ENCODE measurements at regions not wholly inside any gene's neighbourhood (a gene's known extent, or its start where the extent isn't known, plus 50 kb on each side); places are given as distances from the start of the nearest gene placed in this dataset.

DNA sequence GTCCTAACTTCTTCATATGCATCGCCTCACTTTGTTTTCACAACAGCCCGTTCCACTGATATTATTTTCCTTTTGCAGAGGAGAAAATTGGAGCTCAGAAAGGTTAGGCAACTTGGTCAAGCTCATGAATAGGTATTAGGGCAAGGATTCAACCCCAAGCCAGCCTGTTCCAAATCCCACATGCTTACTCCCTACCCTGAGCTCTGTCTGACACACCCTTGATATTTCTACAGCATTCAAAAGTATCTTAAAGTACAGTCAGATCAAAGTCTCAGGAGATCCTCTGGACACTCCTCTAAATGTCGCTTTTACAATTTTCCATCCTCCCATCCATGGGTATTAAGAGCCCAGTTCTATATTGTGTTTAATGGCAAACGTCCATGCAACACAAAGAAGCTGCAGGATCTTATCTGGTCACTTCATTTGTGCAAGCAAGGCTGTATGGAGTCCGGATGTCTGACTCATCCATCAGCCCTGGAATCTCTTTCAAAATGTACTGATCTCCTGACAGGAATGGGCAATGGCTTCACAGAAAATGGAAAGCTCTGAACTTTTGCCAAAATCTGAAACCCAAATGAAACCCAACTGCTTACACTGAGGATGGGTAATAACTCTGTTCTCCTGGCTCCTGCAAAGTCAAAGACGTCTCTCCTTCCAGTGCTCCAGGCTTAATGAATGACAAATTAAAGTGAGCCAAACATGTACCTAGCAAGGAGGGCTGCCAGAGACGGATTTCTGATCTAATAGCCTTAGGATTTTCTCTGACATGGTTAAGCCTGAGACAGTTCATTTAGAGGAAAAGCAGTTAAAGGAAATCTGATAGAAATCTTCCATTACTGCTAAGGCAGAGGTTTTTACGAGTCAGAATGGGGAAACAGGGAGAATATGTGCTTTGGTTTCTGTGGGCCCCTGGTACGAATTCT is 230.9 kb upstream of the RORA start:
- no peaks in the 10 kb centered on the region for H3K4me1 ChIP-seq (ENCODE audit: insufficient read depth)
- H4K20me1 ChIP-seq (ENCODE audit: insufficient read depth) = no peaks in the 10 kb centered on the region
- H3K9ac ChIP-seq = no peak overlapping the region
- no peaks in the 10 kb centered on the region for H3K36me3 ChIP-seq (ENCODE audit: low read depth)
- no peaks in the 10 kb centered on the region for H3F3A ChIP-seq (ENCODE audit: insufficient read depth)
- H2AFZ ChIP-seq = no peak overlapping the region
- H3K9me3 ChIP-seq (ENCODE audit: low read depth) = no peaks in the 10 kb centered on the region
- 36 to 40% methylated on average over 9 of the region's 9 CpGs for WGBS, 2 experiments (ENCODE audit: low coverage in 1 of 2, low lambda C conversion rate in 2 of 2, missing lambda C conversion rate in 2 of 2)
- H3K9me2 ChIP-seq (ENCODE audit: insufficient read depth) = no peaks in the 10 kb centered on the region
- H3K79me2 ChIP-seq (ENCODE audit: insufficient read depth) = no peaks in the 10 kb centered on the region
- DNase-seq = peak; percentile 26
- in situ Hi-C loops (cut with MboI) = no loop called here
- TF ChIP-seq EZH2 (IDR thresholded peaks at IDR 0.05; ENCODE audit: insufficient read depth, poor library complexity, severe bottlenecking) (no peak), EZH2phosphoT487 (IDR thresholded peaks at IDR 0.05; ENCODE audit: insufficient read depth, low read depth) (no peak)
- H3K27ac ChIP-seq = no peak overlapping the region
- H3K27me3 ChIP-seq (replicated peaks; ENCODE audit: insufficient read depth) = peaks cover 5% of the 10 kb centered on the region; the same call in 1 of the 2 replicates
- no peak overlapping the region for H3K4me3 ChIP-seq
- no peak overlapping the region for H3K4me2 ChIP-seq (ENCODE audit: unreplicated experiment)

DNA sequence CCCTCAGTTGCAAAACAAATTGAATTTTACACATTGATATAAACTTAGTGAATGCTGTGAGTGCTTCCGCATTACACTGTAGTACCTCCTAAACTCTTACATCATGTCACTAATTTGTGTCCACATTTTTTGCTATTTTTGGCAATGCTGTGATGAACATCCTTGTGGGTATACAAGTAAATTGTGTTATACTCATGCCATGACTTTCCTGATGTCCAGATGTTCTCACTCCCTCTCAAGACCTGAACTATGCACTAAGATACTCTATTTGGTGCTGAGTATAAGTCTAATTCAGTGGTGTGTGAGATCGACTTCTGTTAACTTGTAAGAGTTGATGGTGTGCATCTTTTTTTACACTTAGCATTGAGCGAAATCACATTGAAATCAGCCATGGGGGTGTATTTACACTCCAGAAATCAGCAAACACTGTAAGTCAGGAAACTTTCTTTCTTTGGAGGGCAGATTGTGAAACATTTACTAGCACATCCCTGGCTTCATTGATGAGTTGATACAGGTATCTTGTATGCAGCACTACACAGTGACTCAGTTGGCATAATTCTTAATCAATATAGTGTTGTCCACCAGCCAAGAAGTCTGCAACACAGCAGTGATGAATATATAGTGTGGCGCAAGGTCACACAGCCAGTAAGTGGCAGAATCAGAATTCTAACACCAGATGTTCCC is 228.1 kb upstream of the RORA start:
- H3K9me2 ChIP-seq (ENCODE audit: insufficient read depth) = no peaks in the 10 kb centered on the region
- in situ Hi-C loops (cut with MboI) = no loop called here
- WGBS, 2 experiments (ENCODE audit: low coverage in 1 of 2, low lambda C conversion rate in 2 of 2, missing lambda C conversion rate in 2 of 2) = 68 to 82% methylated on average over 4 of the region's 4 CpGs
- H3K27ac ChIP-seq = no peak overlapping the region
- H3K79me2 ChIP-seq (ENCODE audit: insufficient read depth) = no peaks in the 10 kb centered on the region
- H3K27me3 ChIP-seq (replicated peaks; ENCODE audit: insufficient read depth) = no peaks in the 10 kb centered on the region
- H3K36me3 ChIP-seq (ENCODE audit: low read depth) = no peaks in the 10 kb centered on the region
- H3K9me3 ChIP-seq (ENCODE audit: low read depth) = no peaks in the 10 kb centered on the region
- no peaks in the 10 kb centered on the region for H3K4me1 ChIP-seq (ENCODE audit: insufficient read depth)
- no peak for TF ChIP-seq EZH2phosphoT487 (IDR thresholded peaks at IDR 0.05; ENCODE audit: insufficient read depth, low read depth)
- TF ChIP-seq EZH2 (IDR thresholded peaks at IDR 0.05; ENCODE audit: insufficient read depth, poor library complexity, severe bottlenecking) = no peak
- no peaks in the 10 kb centered on the region for H4K20me1 ChIP-seq (ENCODE audit: insufficient read depth)
- H3K4me3 ChIP-seq = no peak overlapping the region
- H3F3A ChIP-seq (ENCODE audit: insufficient read depth) = no peaks in the 10 kb centered on the region
- DNase-seq = no peak
- no peak overlapping the region for H3K9ac ChIP-seq
- no peak overlapping the region for H2AFZ ChIP-seq
- H3K4me2 ChIP-seq (ENCODE audit: unreplicated experiment) = no peak overlapping the region

DNA sequence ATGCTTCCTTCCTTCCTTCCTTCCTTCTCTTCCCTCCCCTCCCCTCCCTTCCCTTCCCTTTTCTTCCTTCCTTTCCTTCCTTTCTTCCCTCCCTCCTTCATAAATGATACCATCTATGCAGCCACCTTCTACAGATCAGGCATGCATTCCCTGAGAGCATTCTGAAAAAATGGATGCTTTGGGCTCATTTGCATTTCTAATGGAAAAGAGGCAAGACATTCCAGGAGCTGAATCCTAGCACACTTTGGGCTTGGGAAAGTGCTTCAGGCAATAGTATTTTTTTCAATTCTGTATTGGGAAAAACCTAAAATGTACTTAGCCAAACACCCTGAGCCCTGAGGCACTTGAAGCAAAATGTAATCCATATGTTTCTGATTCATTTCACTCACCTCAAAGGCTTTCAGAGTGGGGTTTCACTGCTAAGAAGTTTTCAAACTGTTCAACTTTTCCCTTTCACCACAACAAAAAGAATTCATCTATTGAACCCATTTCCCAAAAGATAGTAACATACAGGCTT is 220.1 kb upstream of the RORA start:
- Histone ChIP-seq H3F3A (ENCODE audit: insufficient read depth) (no peaks in the 10 kb centered on the region), H3K9me2 (ENCODE audit: insufficient read depth) (no peaks in the 10 kb centered on the region), H3K36me3 (ENCODE audit: low read depth) (no peaks in the 10 kb centered on the region), H3K4me3 (no peak overlapping the region), H3K4me2 (ENCODE audit: unreplicated experiment) (no peak overlapping the region), H2AFZ (no peak overlapping the region), H3K9ac (no peak overlapping the region), H3K27me3 (replicated peaks; ENCODE audit: insufficient read depth) (no peaks in the 10 kb centered on the region), H3K79me2 (ENCODE audit: insufficient read depth) (no peaks in the 10 kb centered on the region), H4K20me1 (ENCODE audit: insufficient read depth) (no peaks in the 10 kb centered on the region), H3K9me3 (ENCODE audit: low read depth) (no peaks in the 10 kb centered on the region), H3K27ac (no peak overlapping the region), H3K4me1 (ENCODE audit: insufficient read depth) (no peaks in the 10 kb centered on the region)
- TF ChIP-seq EZH2 (IDR thresholded peaks at IDR 0.05; ENCODE audit: insufficient read depth, poor library complexity, severe bottlenecking) (no peak), EZH2phosphoT487 (IDR thresholded peaks at IDR 0.05; ENCODE audit: insufficient read depth, low read depth) (no peak)
- in situ Hi-C loops (cut with MboI) = no loop called here
- no peak for DNase-seq

DNA sequence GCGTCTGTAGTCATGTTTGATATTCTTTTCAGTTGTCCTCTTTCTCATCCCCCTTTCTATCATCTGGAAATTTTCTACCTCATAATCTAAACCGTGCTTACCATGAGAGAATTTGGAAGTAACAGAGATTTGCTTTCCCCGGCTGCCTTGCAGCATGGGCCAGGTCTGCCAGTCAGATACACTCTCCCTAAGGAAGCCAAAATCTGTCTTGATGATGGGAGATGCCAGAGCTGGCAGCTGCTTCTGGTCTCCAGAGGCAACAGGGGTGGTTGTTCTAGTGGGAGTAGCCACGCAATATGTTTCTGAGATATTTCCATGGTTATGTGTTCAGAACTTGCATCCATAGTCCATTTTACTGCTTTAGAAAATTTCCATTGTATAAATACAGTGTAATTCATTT is 218.9 kb upstream of the RORA start:
- H3K4me2 ChIP-seq (ENCODE audit: unreplicated experiment) = no peak overlapping the region
- no peak overlapping the region for H3K4me3 ChIP-seq
- H3K27me3 ChIP-seq (replicated peaks; ENCODE audit: insufficient read depth) = no peaks in the 10 kb centered on the region
- no peaks in the 10 kb centered on the region for H3K9me2 ChIP-seq (ENCODE audit: insufficient read depth)
- H3K9ac ChIP-seq = no peak overlapping the region
- H3K79me2 ChIP-seq (ENCODE audit: insufficient read depth) = no peaks in the 10 kb centered on the region
- H3K36me3 ChIP-seq (ENCODE audit: low read depth) = no peaks in the 10 kb centered on the region
- in situ Hi-C loops (cut with MboI) = no loop called here
- H4K20me1 ChIP-seq (ENCODE audit: insufficient read depth) = no peaks in the 10 kb centered on the region
- no peak overlapping the region for H3K27ac ChIP-seq
- H2AFZ ChIP-seq = no peak overlapping the region
- TF ChIP-seq EZH2phosphoT487 (IDR thresholded peaks at IDR 0.05; ENCODE audit: insufficient read depth, low read depth) = no peak
- no peak for TF ChIP-seq EZH2 (IDR thresholded peaks at IDR 0.05; ENCODE audit: insufficient read depth, poor library complexity, severe bottlenecking)
- WGBS, 2 experiments (ENCODE audit: low coverage in 1 of 2, low lambda C conversion rate in 2 of 2, missing lambda C conversion rate in 2 of 2) = 10 to 17% methylated on average over 4 of the region's 4 CpGs
- no peaks in the 10 kb centered on the region for H3F3A ChIP-seq (ENCODE audit: insufficient read depth)
- no peak for DNase-seq
- H3K9me3 ChIP-seq (ENCODE audit: low read depth) = no peaks in the 10 kb centered on the region
- H3K4me1 ChIP-seq (ENCODE audit: insufficient read depth) = no peaks in the 10 kb centered on the region
